ENCODE measurements at regions not wholly inside any gene's neighbourhood (a gene's known extent, or its start where the extent isn't known, plus 50 kb on each side); places are given as distances from the start of the nearest gene placed in this dataset.

DNA sequence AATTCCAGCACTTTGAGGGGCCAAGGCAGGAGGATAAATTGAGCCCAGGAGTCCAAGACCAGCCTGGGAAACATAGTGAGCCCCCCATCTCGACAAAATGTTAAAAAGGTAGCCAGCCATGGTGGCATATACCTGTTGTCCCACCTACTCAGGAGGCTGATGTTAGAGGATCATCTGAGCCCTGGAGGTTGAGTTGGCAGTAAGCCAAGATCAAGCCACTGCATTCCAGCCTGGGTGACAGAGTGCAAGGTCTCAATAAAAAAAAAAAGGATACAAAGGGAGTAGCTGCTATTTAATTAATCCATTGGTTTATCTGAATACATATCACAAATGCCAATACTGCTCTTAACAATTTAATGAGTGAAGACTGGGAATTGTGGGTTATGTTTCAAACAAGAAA, 327.8 kb downstream of the CPS1 start:
- TF ChIP-seq, protein P1, sequence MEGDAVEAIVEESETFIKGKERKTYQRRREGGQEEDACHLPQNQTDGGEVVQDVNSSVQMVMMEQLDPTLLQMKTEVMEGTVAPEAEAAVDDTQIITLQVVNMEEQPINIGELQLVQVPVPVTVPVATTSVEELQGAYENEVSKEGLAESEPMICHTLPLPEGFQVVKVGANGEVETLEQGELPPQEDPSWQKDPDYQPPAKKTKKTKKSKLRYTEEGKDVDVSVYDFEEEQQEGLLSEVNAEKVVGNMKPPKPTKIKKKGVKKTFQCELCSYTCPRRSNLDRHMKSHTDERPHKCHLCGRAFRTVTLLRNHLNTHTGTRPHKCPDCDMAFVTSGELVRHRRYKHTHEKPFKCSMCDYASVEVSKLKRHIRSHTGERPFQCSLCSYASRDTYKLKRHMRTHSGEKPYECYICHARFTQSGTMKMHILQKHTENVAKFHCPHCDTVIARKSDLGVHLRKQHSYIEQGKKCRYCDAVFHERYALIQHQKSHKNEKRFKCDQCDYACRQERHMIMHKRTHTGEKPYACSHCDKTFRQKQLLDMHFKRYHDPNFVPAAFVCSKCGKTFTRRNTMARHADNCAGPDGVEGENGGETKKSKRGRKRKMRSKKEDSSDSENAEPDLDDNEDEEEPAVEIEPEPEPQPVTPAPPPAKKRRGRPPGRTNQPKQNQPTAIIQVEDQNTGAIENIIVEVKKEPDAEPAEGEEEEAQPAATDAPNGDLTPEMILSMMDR (conservative IDR thresholded peaks at IDR 0.05; ENCODE audit: low read length), result no peak
- TF ChIP-seq EZH2phosphoT487 (IDR thresholded peaks at IDR 0.05; ENCODE audit: borderline replicate concordance, low read depth, low read length), result no peak
